Spleen (tissue), 11 donors: ENCODE measurements at regions not wholly inside any gene's neighbourhood (a gene's known extent, or its start where the extent isn't known, plus 50 kb on each side); places are given as distances from the start of the nearest gene placed in this dataset.

Experiments
- DNase-seq: peaks from one replicate; pipeline ENCODE4 v3.0.0-alpha.2; 2020
- H3K27ac ChIP-seq, 8 donors: fragments of 200-600 bp; sonication (generic) in 7 of 8; 1 replicate in 4 of 8; 2 replicates in 4 of 8; pipeline versions ENCODE4 v1.5.0 to v1.8.0; 2016 to 2021; ENCODE audit warnings: inconsistent platforms in 4 of 8, mild to moderate bottlenecking in 4 of 8, moderate library complexity in 1 of 8
- H3K27me3 ChIP-seq, 7 donors: fragments of 200-600 bp; sonication (generic) in 6 of 7; replicated peaks in 1 of 7; 1 replicate in 4 of 7; 2 replicates in 3 of 7; pipeline versions ENCODE4 v1.5.0 to v1.8.0; 2016 to 2021; ENCODE audit warnings: inconsistent platforms in 3 of 7, mild to moderate bottlenecking in 1 of 7
- H3K36me3 ChIP-seq, 6 donors: fragments of 200-600 bp; sonication (generic) in 5 of 6; 1 replicate in 4 of 6; 2 replicates in 2 of 6; pipeline versions ENCODE4 v1.5.0 to v1.8.0; 2016 to 2021; ENCODE audit warnings: inconsistent platforms in 2 of 6
- H3K4me1 ChIP-seq, 6 donors: fragments of 200-600 bp; sonication (generic) in 5 of 6; 1 replicate in 3 of 6; 2 replicates in 3 of 6; pipeline versions ENCODE4 v1.5.0 to v1.8.0; 2016 to 2021; ENCODE audit warnings: inconsistent platforms in 3 of 6
- H3K4me3 ChIP-seq, 8 donors: fragments of 200-600 bp; sonication (generic) in 7 of 8; 1 replicate in 4 of 8; 2 replicates in 4 of 8; pipeline versions ENCODE4 v1.5.0 to v1.8.0; 2016 to 2021; ENCODE audit warnings: inconsistent platforms in 4 of 8, mild to moderate bottlenecking in 4 of 8, moderate library complexity in 2 of 8
- H3K9me3 ChIP-seq, 8 donors: fragments of 200-600 bp; sonication (generic) in 7 of 8; 1 replicate in 4 of 8; 2 replicates in 4 of 8; pipeline versions ENCODE4 v1.5.0 to v1.8.0; 2016 to 2021; ENCODE audit warnings: inconsistent platforms in 4 of 8
- CTCF ChIP-seq, 11 experiments: fragments of 200-600 bp in 7 of 11; fragments of 450-650 bp in 4 of 11; sonication (generic) in 4 of 11; IDR thresholded peaks in 8 of 11; conservative IDR thresholded peaks in 3 of 11; 1 replicate in 7 of 11; 2 replicates in 4 of 11; pipeline versions ENCODE4 v1.4.0 to v1.8.0; 2016 to 2021; ENCODE audit warnings: antibody characterized with exemption in 11 of 11, inconsistent platforms in 4 of 11, mild to moderate bottlenecking in 1 of 11
- POLR2A ChIP-seq, 3 donors: fragments of 450-650 bp; IDR thresholded peaks; one replicate each; pipeline ENCODE4 v1.5.1; 2017; ENCODE audit warnings: antibody characterized with exemption in 3 of 3, mild to moderate bottlenecking in 1 of 3
- POLR2AphosphoS5 ChIP-seq, 3 donors: sonication (generic); formaldehyde crosslinking; IDR thresholded peaks; one replicate each; pipeline ENCODE4 v1.5.1; 2017; ENCODE audit warnings: antibody characterized with exemption in 3 of 3
- WGBS, 5 donors: extraction: QIAGEN DNeasy Blood & Tissue Kit in 3 of 5; methylation state at CpG; one replicate each; pipeline versions ENCODE4 v1.1.5 to v1.1.7; 2013 to 2018; 5-methylcytosine and 5-hydroxymethylcytosine counted together
- intact Hi-C: fragments of 100-400 bp; cut with DNase I; formaldehyde crosslinking; loops from one replicate; pipeline ENCODE4 v1.15.0; 2023; ENCODE audit warnings: low total_unique reads
- donor health status: healthy with polysubstance abuse.
- donor health status: DM: no; HTN: no; CAD: no; lungs with moderate emphysema.
- donor health status: DM: no; HTN: no; CAD: no.
- donor health status: Bipolar disorder and iron deficiency.
- donor health status: healthy.
- donor health status: DM: no; HTN: no; CAD: no.
- donor health status: DM: yes; HTN: yes; CAD: no.

DNA sequence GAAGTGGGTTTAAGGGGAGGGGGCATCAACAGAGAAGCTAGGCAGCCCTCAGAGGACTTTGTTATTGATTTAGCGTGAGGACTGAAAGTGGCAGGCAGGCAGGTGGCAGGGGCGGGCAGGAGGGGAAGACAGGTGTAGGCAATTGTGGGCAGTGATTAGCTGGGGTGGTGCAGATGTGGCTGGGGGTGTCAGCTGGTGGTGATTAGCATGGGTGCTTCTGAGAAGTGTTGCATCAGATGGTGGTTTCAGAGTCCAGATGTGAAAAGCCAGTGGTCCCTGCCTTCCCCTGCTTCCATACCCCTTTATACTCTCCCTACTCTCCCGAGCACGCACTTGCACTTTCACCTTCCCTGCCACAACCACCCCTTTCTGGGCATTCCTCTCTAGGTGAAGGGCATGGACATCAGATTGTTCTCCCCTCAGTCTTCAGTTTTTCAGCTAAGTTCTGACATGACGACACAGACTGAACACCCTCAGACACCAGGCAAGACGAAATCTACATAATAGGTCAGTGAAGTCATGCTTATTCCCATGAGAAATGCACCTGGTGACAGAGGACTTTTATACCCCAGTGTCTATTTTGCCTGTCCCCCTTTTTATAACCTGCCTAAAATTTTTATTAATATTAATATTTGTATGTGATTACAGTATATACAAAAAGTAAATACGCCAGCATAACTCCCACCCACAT, 435.7 kb upstream of the CADM1 start:
- no peak overlapping the region for H3K4me3 ChIP-seq

GRCh38 chr11:115939104-115939730, 435.0 kb upstream of the CADM1 start:
- intact Hi-C loops: no loop called here
- H3K4me3 ChIP-seq: no peak overlapping the region

More for the DNA sequence above, 435.7 kb upstream of the CADM1 start:
- 74 to 82% (median 77%) methylated on average over 7 of the region's 7 CpGs for WGBS, 5 donors
- intact Hi-C loops: no loop called here
- no peak for TF ChIP-seq CTCF (IDR thresholded peaks at IDR 0.05 in 8 of 11, conservative IDR thresholded peaks at IDR 0.05 in 3 of 11)
- TF ChIP-seq POLR2AphosphoS5 (IDR thresholded peaks at IDR 0.05): no peak
- TF ChIP-seq POLR2A (IDR thresholded peaks at IDR 0.05): no peak
- H3K36me3 ChIP-seq: no peaks in the 10 kb centered on the region
- H3K27ac ChIP-seq: no peak overlapping the region
- no peaks in the 10 kb centered on the region for H3K4me1 ChIP-seq
- no peaks in the 10 kb centered on the region for H3K9me3 ChIP-seq
- DNase-seq: no peak
- H3K27me3 ChIP-seq: peaks cover 0 to 13% (median 0%) of the 10 kb centered on the region in 7 donors

GRCh38 chr11:115933564-115933963, 429.3 kb upstream of the CADM1 start:
- Histone ChIP-seq H3K27me3 (no peaks in the 10 kb centered on the region), H3K4me3 (no peak overlapping the region), H3K36me3 (no peaks in the 10 kb centered on the region), H3K27ac (no peak overlapping the region), H3K4me1 (peaks cover 9 to 21% (median 15%) of the 10 kb centered on the region in 6 donors), H3K9me3 (no peaks in the 10 kb centered on the region)
- WGBS, 5 donors: 80 to 94% (median 89%) methylated on average over 4 of the region's 4 CpGs
- TF ChIP-seq POLR2A (IDR thresholded peaks at IDR 0.05) (no peak), CTCF (IDR thresholded peaks at IDR 0.05 in 8 of 11, conservative IDR thresholded peaks at IDR 0.05 in 3 of 11) (no peak), POLR2AphosphoS5 (IDR thresholded peaks at IDR 0.05) (no peak)
- no peak for DNase-seq
- intact Hi-C loops: no loop called here

More at GRCh38 chr11:115939104-115939730, 435.0 kb upstream of the CADM1 start:
- Histone ChIP-seq H3K4me1 (no peaks in the 10 kb centered on the region), H3K27me3 (peaks cover 0 to 13% (median 0%) of the 10 kb centered on the region in 7 donors), H3K9me3 (no peaks in the 10 kb centered on the region), H3K27ac (no peak overlapping the region), H3K36me3 (no peaks in the 10 kb centered on the region)
- no peak for TF ChIP-seq POLR2A (IDR thresholded peaks at IDR 0.05)
- no peak for TF ChIP-seq CTCF (IDR thresholded peaks at IDR 0.05 in 8 of 11, conservative IDR thresholded peaks at IDR 0.05 in 3 of 11)
- no peak for TF ChIP-seq POLR2AphosphoS5 (IDR thresholded peaks at IDR 0.05)
- DNase-seq: no peak
- 63 to 74% (median 67%) methylated on average over 6 of the region's 6 CpGs for WGBS, 5 donors

DNA sequence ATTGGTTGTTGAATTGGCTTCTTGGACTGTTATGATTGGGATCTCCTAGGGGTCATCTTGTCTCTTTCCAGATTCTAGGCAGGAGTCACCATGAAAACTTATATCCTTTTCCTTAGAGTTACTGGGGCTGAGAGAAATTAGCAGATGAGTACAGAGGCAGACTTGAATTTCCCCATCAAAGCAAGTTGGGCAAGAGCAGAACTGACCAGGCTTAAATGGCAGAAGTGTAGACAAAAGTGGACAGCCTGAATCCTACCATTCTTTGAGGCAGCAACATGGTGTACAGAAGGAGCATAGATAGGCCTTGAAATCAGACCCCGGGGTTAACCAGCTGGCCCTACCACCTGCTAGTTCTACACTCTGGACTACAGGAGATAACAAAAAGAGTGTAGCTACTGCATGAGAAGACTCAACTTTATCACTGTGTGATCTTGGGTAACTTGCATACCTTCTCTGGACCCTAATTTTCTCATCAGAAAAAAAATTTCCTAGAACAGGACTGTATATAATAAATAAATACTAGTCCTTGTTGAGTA, 427.4 kb upstream of the CADM1 start:
- Histone ChIP-seq H3K27ac (no peak overlapping the region), H3K27me3 (no peaks in the 10 kb centered on the region), H3K36me3 (no peaks in the 10 kb centered on the region), H3K4me1 (peaks cover 9 to 21% (median 15%) of the 10 kb centered on the region in 6 donors), H3K9me3 (no peaks in the 10 kb centered on the region), H3K4me3 (no peak overlapping the region)
- WGBS, 5 donors: 85 to 96% (median 88%) methylated on average over 1 of the region's 1 CpG
- TF ChIP-seq POLR2AphosphoS5 (IDR thresholded peaks at IDR 0.05) (no peak), POLR2A (IDR thresholded peaks at IDR 0.05) (no peak)
- no peak for DNase-seq
- intact Hi-C loops: no loop called here
